HG03558 (cell line): ENCODE measurements at regions not wholly inside any gene's neighbourhood (a gene's known extent, or its start where the extent isn't known, plus 50 kb on each side); places are given as distances from the start of the nearest gene placed in this dataset.

ENCODE experiments used
- ATAC-seq: cut with Tn5 transposase; IDR thresholded peaks from one replicate; pipeline ENCODE4 v1.9.1; 2021; ENCODE audit warnings: moderate number of reproducible peaks; ENCODE audit not compliant: unreplicated experiment; ENCODE audit errors: extremely low read depth

GRCh38 chr5:27312291-27312893, 274.0 kb upstream of the CDH9 start:
- ATAC-seq, result no peak

GRCh38 chr5:27311544-27311943, 273.2 kb upstream of the CDH9 start:
- ATAC-seq, result no peak

- no peak for ATAC-seq
These were observed 269.8 kb upstream of the CDH9 start for GRCh38 chr5:27308153-27308552.

GRCh38 chr5:27290172-27290571, 251.8 kb upstream of the CDH9 start:
- no peak for ATAC-seq

GRCh38 chr5:27276119-27276518, 237.7 kb upstream of the CDH9 start:
- ATAC-seq, result no peak

GRCh38 chr5:27275345-27275744, 237.0 kb upstream of the CDH9 start:
- no peak for ATAC-seq

GRCh38 chr5:27269766-27270165, 231.4 kb upstream of the CDH9 start:
- ATAC-seq, result no peak

- ATAC-seq, result no peak
These were observed 228.9 kb upstream of the CDH9 start for GRCh38 chr5:27267209-27267824.

GRCh38 chr5:27266184-27266583, 227.8 kb upstream of the CDH9 start:
- ATAC-seq, result no peak

- no peak for ATAC-seq
These were observed 219.3 kb upstream of the CDH9 start for GRCh38 chr5:27257696-27258095.

GRCh38 chr5:27252911-27253310, 214.5 kb upstream of the CDH9 start:
- no peak for ATAC-seq

GRCh38 chr5:27242258-27242626, 203.9 kb upstream of the CDH9 start:
- no peak for ATAC-seq

- ATAC-seq, result no peak
These were observed 203.3 kb upstream of the CDH9 start for GRCh38 chr5:27241564-27242257.

GRCh38 chr5:27240791-27241190, 202.4 kb upstream of the CDH9 start:
- ATAC-seq, result no peak

- no peak for ATAC-seq
These were observed 196.5 kb upstream of the CDH9 start for GRCh38 chr5:27234916-27235315.

- ATAC-seq, result no peak
These were observed 183.0 kb upstream of the CDH9 start for GRCh38 chr5:27221410-27221809.

GRCh38 chr5:27220752-27221151, 182.4 kb upstream of the CDH9 start:
- no peak for ATAC-seq

- ATAC-seq, result no peak
These were observed 179.6 kb upstream of the CDH9 start for GRCh38 chr5:27217977-27218376.

GRCh38 chr5:27217155-27217956, 179.0 kb upstream of the CDH9 start:
- ATAC-seq, result no peak

GRCh38 chr5:27216367-27216950, 178.1 kb upstream of the CDH9 start:
- ATAC-seq, result no peak

GRCh38 chr5:27208051-27208450, 169.7 kb upstream of the CDH9 start:
- no peak for ATAC-seq
